NB4 (cell line): ENCODE measurements at regions not wholly inside any gene's neighbourhood (a gene's known extent, or its start where the extent isn't known, plus 50 kb on each side); places are given as distances from the start of the nearest gene placed in this dataset.

ENCODE experiments used
- DNase-seq: peaks from one replicate; pipeline ENCODE4 v3.0.0; 2010; ENCODE audit warnings: low read depth
- H3K4me3 ChIP-seq: one replicate; pipeline ENCODE4 v1.5.1; 2011; ENCODE audit warnings: mild to moderate bottlenecking, low read depth, low read length, moderate library complexity
- MAX ChIP-seq: IDR thresholded peaks from 2 replicates; pipeline ENCODE4 v1.6.1; 2011; ENCODE audit warnings: low read depth, low read length
- MYC ChIP-seq: IDR thresholded peaks from 2 replicates; pipeline ENCODE4 v1.6.1; 2011; ENCODE audit warnings: low read depth, low read length
- POLR2A ChIP-seq: IDR thresholded peaks from 2 replicates; pipeline ENCODE4 v1.6.1; 2011; ENCODE audit warnings: mild to moderate bottlenecking; ENCODE audit not compliant: insufficient read length; ENCODE audit errors: extremely low read depth
- TF ChIP-seq, protein P1 (sequence below): IDR thresholded peaks from one replicate; pipeline ENCODE4 v1.5.1; 2012; ENCODE audit warnings: low read depth, low read length

DNA sequence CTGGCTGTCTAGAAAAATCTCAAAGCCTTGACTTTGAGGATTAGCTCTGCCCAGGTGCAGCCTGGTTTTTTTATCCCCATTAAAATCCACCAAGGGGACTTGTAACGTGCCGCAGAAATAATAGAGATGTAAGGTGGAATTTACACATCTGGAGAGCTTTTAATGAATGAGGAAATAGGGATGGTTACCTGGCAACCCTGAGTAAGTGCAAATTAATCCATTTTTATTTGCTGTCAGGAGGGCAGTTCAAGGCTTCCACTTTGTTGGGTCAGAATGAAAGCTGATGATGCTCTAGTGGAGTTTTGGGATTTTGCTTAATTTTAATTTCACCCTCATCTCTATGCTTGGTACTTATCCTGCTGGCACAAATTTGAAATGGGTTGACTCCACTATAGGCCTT lies 163.4 kb upstream of the CEP162 start:
- no peak overlapping the region for H3K4me3 ChIP-seq
- TF ChIP-seq, protein P1, sequence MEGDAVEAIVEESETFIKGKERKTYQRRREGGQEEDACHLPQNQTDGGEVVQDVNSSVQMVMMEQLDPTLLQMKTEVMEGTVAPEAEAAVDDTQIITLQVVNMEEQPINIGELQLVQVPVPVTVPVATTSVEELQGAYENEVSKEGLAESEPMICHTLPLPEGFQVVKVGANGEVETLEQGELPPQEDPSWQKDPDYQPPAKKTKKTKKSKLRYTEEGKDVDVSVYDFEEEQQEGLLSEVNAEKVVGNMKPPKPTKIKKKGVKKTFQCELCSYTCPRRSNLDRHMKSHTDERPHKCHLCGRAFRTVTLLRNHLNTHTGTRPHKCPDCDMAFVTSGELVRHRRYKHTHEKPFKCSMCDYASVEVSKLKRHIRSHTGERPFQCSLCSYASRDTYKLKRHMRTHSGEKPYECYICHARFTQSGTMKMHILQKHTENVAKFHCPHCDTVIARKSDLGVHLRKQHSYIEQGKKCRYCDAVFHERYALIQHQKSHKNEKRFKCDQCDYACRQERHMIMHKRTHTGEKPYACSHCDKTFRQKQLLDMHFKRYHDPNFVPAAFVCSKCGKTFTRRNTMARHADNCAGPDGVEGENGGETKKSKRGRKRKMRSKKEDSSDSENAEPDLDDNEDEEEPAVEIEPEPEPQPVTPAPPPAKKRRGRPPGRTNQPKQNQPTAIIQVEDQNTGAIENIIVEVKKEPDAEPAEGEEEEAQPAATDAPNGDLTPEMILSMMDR = no peak
- TF ChIP-seq MAX = no peak
- no peak for TF ChIP-seq MYC
- TF ChIP-seq POLR2A = no peak
- DNase-seq = no peak

GRCh38 chr6:84390334-84390733 lies 162.9 kb upstream of the CEP162 start:
- DNase-seq = no peak
- TF ChIP-seq POLR2A = no peak
- no peak for TF ChIP-seq MAX
- no peak for TF ChIP-seq MYC
- TF ChIP-seq, protein P1 = no peak
- no peak overlapping the region for H3K4me3 ChIP-seq

GRCh38 chr6:84379142-84379541 lies 151.7 kb upstream of the CEP162 start:
- DNase-seq = no peak
- H3K4me3 ChIP-seq = no peak overlapping the region
- TF ChIP-seq MAX (no peak), MYC (no peak), POLR2A (no peak)
- TF ChIP-seq, protein P1 = no peak

GRCh38 chr6:84372290-84372689 lies 144.8 kb upstream of the CEP162 start:
- DNase-seq = no peak
- TF ChIP-seq, protein P1 = no peak

GRCh38 chr6:84371681-84372080 lies 144.2 kb upstream of the CEP162 start:
- TF ChIP-seq POLR2A (no peak), MYC (no peak)
- no peak for DNase-seq
- H3K4me3 ChIP-seq = no peak overlapping the region

More at GRCh38 chr6:84372290-84372689, 144.8 kb upstream of the CEP162 start:
- H3K4me3 ChIP-seq = no peak overlapping the region

DNA sequence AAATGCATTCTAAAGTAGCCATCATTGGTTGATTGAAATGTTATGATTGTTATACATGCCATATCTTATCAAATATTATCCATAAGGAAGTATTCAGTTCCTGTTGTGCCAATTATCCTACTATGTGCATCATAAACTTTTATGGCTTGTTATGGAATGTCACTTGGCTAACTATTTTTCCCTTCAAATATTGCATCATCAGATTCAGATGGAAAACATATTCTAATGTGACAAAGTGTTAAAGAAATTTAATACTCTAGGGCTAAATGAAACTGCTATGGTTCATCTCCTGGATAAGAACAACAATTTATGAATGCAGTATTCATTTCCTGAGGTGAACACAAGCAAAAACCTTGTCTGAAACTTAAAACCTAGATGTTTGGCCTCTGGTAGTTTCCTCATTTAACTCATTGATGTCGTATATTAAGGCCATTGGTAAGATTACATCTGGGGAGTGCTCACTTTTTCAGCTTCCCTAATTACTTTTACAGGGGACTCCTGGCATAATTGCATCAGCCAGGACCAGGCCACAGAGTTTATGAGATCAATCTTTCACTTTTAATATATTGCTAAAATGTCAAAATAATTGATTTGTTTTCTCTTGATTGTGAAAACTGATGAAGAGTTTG lies 134.9 kb upstream of the CEP162 start:
- no peak for TF ChIP-seq MAX
- TF ChIP-seq, protein P1 = no peak
- TF ChIP-seq MYC = no peak
- TF ChIP-seq POLR2A = no peak
- H3K4me3 ChIP-seq = no peak overlapping the region
- no peak for DNase-seq
